IMR-90 (cell line): ENCODE measurements at regions not wholly inside any gene's neighbourhood (a gene's known extent, or its start where the extent isn't known, plus 50 kb on each side); places are given as distances from the start of the nearest gene placed in this dataset.

Source experiments
- ATAC-seq: fragments of 200-7000 bp; cut with Tn5 transposase; 2 replicates; pipeline ENCODE4 v1.9.1; 2020; ENCODE audit warnings: low read depth, mild to moderate bottlenecking, moderate library complexity
- BruUV-seq: library from RNA; stranded (reverse); fragments of 400-500 nt; replicated peaks from 2 replicates; lab custom pipeline; 2021; lab: Mats Ljungman, UMichigan
- CTCF ChIA-PET: fragments of 300-600 bp; formaldehyde crosslinking; extraction: SDS; loops from one replicate; lab custom pipeline; 2021; ENCODE audit warnings: antibody characterized with exemption; lab: Yijun Ruan, JAX
- POLR2A ChIA-PET: fragments of 300-600 bp; sonication (Branson Sonifier 250); formaldehyde crosslinking; loops from one replicate; lab custom pipeline; 2022; ENCODE audit warnings: antibody characterized with exemption; ENCODE audit not compliant: unreplicated experiment; lab: Charles Lee
- DNase-seq: peaks from one replicate; pipeline ENCODE4 v3.0.0; 2013
- H2AFZ ChIP-seq: replicated peaks from 2 replicates; pipeline ENCODE3; 2013; ENCODE audit warnings: low read length, mild to moderate bottlenecking; ENCODE audit not compliant: poor library complexity
- H2AK5ac ChIP-seq: 2 replicates; pipeline ENCODE4 v1.6.1; 2013; ENCODE audit warnings: low read depth, low read length, inconsistent platforms
- H2AK9ac ChIP-seq: replicated peaks from 2 replicates; pipeline ENCODE3; 2013; ENCODE audit warnings: mild to moderate bottlenecking, low read depth, low read length, moderate library complexity; ENCODE audit not compliant: poor library complexity
- H2BK120ac ChIP-seq: 2 replicates; pipeline ENCODE4 v1.6.1; 2013; ENCODE audit warnings: low read depth, low read length, inconsistent platforms
- H2BK15ac ChIP-seq: 3 replicates; pipeline ENCODE4 v1.6.1; 2013; ENCODE audit warnings: low read depth, low read length, inconsistent platforms
- H2BK20ac ChIP-seq: 2 replicates; pipeline ENCODE4 v1.6.1; 2013; ENCODE audit warnings: low read depth, mild to moderate bottlenecking, inconsistent platforms, low read length, moderate library complexity
- H2BK5ac ChIP-seq: 2 replicates; pipeline ENCODE4 v1.6.1; 2013; ENCODE audit warnings: mild to moderate bottlenecking, low read depth, low read length, inconsistent platforms; ENCODE audit not compliant: poor library complexity, severe bottlenecking
- H3K14ac ChIP-seq: replicated peaks from 2 replicates; pipeline ENCODE4 v1.6.1; 2013; ENCODE audit warnings: low read depth, low read length, inconsistent platforms
- H3K18ac ChIP-seq: 2 replicates; pipeline ENCODE4 v1.6.1; 2013; ENCODE audit warnings: low read depth, low read length, control low read depth
- H3K23ac ChIP-seq: 2 replicates; pipeline ENCODE4 v1.6.1; 2013; ENCODE audit warnings: low read depth, low read length, inconsistent platforms
- H3K27ac ChIP-seq: 2 replicates; pipeline ENCODE4 v1.5.1; 2013; ENCODE audit warnings: mild to moderate bottlenecking, control low read depth, low read length; ENCODE audit not compliant: insufficient read depth
- H3K27me3 ChIP-seq: 2 replicates; pipeline ENCODE4 v1.6.1; 2013; ENCODE audit warnings: low read length; ENCODE audit not compliant: control insufficient read depth, insufficient read depth
- H3K36me3 ChIP-seq: 2 replicates; pipeline ENCODE4 v1.6.1; 2013; ENCODE audit warnings: low read length, mixed read lengths; ENCODE audit not compliant: control insufficient read depth, insufficient read depth
- H3K4ac ChIP-seq: 2 replicates; pipeline ENCODE4 v1.6.1; 2013; ENCODE audit warnings: low read depth, low read length, inconsistent platforms
- H3K4me1 ChIP-seq: 2 replicates; pipeline ENCODE4 v1.6.1; 2013; ENCODE audit warnings: low read length, mixed read lengths; ENCODE audit not compliant: control insufficient read depth, insufficient read depth
- H3K4me2 ChIP-seq: 2 replicates; pipeline ENCODE4 v1.6.1; 2013; ENCODE audit warnings: low read depth, mild to moderate bottlenecking, control low read depth, low read length, moderate library complexity
- H3K4me3 ChIP-seq: 2 replicates; pipeline ENCODE4 v1.5.1; 2013; ENCODE audit warnings: low read depth, mild to moderate bottlenecking, control low read depth, low read length, moderate library complexity; ENCODE audit not compliant: insufficient read depth
- H3K56ac ChIP-seq: 2 replicates; pipeline ENCODE4 v1.6.1; 2013; ENCODE audit warnings: low read length, inconsistent platforms; ENCODE audit not compliant: insufficient read depth; ENCODE audit errors: extremely low read depth
- H3K79me1 ChIP-seq, 2 experiments: 2 replicates each; pipeline ENCODE4 v1.6.1; 2013; ENCODE audit warnings: low read length in 2 of 2, inconsistent platforms in 1 of 2, low read depth in 1 of 2
- H3K9ac ChIP-seq: 2 replicates; pipeline ENCODE4 v1.6.1; 2013; ENCODE audit warnings: low read depth, low read length, control low read depth
- H3K9me1 ChIP-seq: 2 replicates; pipeline ENCODE4 v1.6.1; 2013; ENCODE audit warnings: low read length, inconsistent platforms; ENCODE audit not compliant: insufficient read depth
- H3K9me3 ChIP-seq: 2 replicates; pipeline ENCODE4 v1.6.1; 2013; ENCODE audit warnings: low read length; ENCODE audit not compliant: control insufficient read depth, insufficient read depth
- H4K20me1 ChIP-seq: 2 replicates; pipeline ENCODE4 v1.6.1; 2013; ENCODE audit warnings: low read length, inconsistent platforms; ENCODE audit not compliant: insufficient read depth
- H4K5ac ChIP-seq: 2 replicates; pipeline ENCODE4 v1.6.1; 2013; ENCODE audit warnings: mild to moderate bottlenecking, low read depth, low read length, control low read depth
- H4K8ac ChIP-seq, 2 experiments: 2 replicates each; pipeline ENCODE4 v1.6.1; 2013; ENCODE audit warnings: low read depth in 2 of 2, low read length in 2 of 2, control low read depth in 1 of 2, inconsistent platforms in 1 of 2
- H4K91ac ChIP-seq: 2 replicates; pipeline ENCODE4 v1.6.1; 2013; ENCODE audit warnings: low read depth, low read length, inconsistent platforms; ENCODE audit not compliant: insufficient read depth
- BHLHE40 ChIP-seq: fragments of 150-350 bp; IDR thresholded peaks from 2 replicates; pipeline ENCODE4 v1.6.1; 2016; ENCODE audit warnings: mild to moderate bottlenecking, low read depth, low read length
- CEBPB ChIP-seq: IDR thresholded peaks from 2 replicates; pipeline ENCODE4 v1.6.1; 2012; ENCODE audit warnings: low read depth, low read length, improper control_type of control experiment
- CHD1 ChIP-seq: IDR thresholded peaks from 2 replicates; pipeline ENCODE4 v1.6.1; 2012; ENCODE audit warnings: low read depth, low read length, improper control_type of control experiment
- CTCF ChIP-seq: conservative IDR thresholded peaks from 2 replicates; pipeline ENCODE4 v1.5.1; 2012; ENCODE audit warnings: mild to moderate bottlenecking, low read depth, low read length, improper control_type of control experiment
- ELK1 ChIP-seq: fragments of 150-350 bp; IDR thresholded peaks from 2 replicates; pipeline ENCODE4 v1.6.1; 2016; ENCODE audit warnings: low read depth, mild to moderate bottlenecking, low read length, moderate library complexity, borderline replicate concordance
- MAFK ChIP-seq: IDR thresholded peaks from 2 replicates; pipeline ENCODE4 v1.6.1; 2012; ENCODE audit warnings: low read depth, low read length, improper control_type of control experiment
- MAZ ChIP-seq: IDR thresholded peaks from 2 replicates; pipeline ENCODE4 v1.6.1; 2012; ENCODE audit warnings: low read depth, mild to moderate bottlenecking, low read length, improper control_type of control experiment, moderate library complexity, borderline replicate concordance
- MXI1 ChIP-seq: IDR thresholded peaks from 2 replicates; pipeline ENCODE4 v1.6.1; 2012; ENCODE audit warnings: low read depth, mild to moderate bottlenecking, low read length, moderate library complexity, borderline replicate concordance
- NFE2L2 ChIP-seq: fragments of 150-350 bp; IDR thresholded peaks from 2 replicates; pipeline ENCODE4 v1.6.1; 2016; ENCODE audit warnings: low read depth, mild to moderate bottlenecking, low read length
- RFX5 ChIP-seq: IDR thresholded peaks from 2 replicates; pipeline ENCODE4 v1.8.0; 2012; ENCODE audit warnings: low read depth, mild to moderate bottlenecking, low read length, moderate library complexity
- SMC3 ChIP-seq: fragments of 150-350 bp; IDR thresholded peaks from 2 replicates; pipeline ENCODE4 v1.6.1; 2016; ENCODE audit warnings: low read depth, mild to moderate bottlenecking, antibody characterized with exemption, low read length, moderate library complexity
- USF2 ChIP-seq: fragments of 150-350 bp; IDR thresholded peaks from 2 replicates; pipeline ENCODE4 v1.6.1; 2017; ENCODE audit warnings: mild to moderate bottlenecking, antibody characterized with exemption, low read length, low read depth
- dilution Hi-C: fragments of 300-500 bp; cut with HindIII; formaldehyde crosslinking; loops from one replicate; pipeline ENCODE4 v1.14.3; 2018; ENCODE audit warnings: low sequenced_read_pairs; ENCODE audit not compliant: unreplicated experiment
- in situ Hi-C: fragments of 300-500 bp; cut with MboI; formaldehyde crosslinking; loops from 3 replicates; pipeline ENCODE4 v1.14.3; 2019; ENCODE audit warnings: low sequenced_read_pairs, inconsistent platforms, mixed read lengths
- intact Hi-C: fragments of 100-400 bp; cut with micrococcal nuclease; formaldehyde crosslinking; loops from 2 replicates; pipeline ENCODE4 v1.10.0; 2022

GRCh38 chr4:106423791-106424190 lies 55.2 kb upstream of the GIMD1 start:
- H3K4me1 ChIP-seq, result peaks cover 3% of the 10 kb centered on the region; the same call in 1 of the 2 replicates

More at GRCh38 chr4:106423791-106424190, 55.2 kb upstream of the GIMD1 start:
- Histone ChIP-seq H4K91ac (no peak overlapping the region), H3K4me2 (no peak overlapping the region), H3K36me3 (no peaks in the 10 kb centered on the region), H4K20me1 (no peaks in the 10 kb centered on the region), H3K27ac (no peak overlapping the region), H3K27me3 (no peaks in the 10 kb centered on the region), H3K9ac (no peak overlapping the region), H3K18ac (no peak overlapping the region), H3K9me3 (no peaks in the 10 kb centered on the region), H4K8ac (no peak overlapping the region), H2AK5ac (no peak overlapping the region), H2BK20ac (no peak overlapping the region), H2BK15ac (no peak overlapping the region), H2BK120ac (no peak overlapping the region), H4K5ac (no peak overlapping the region), H2AK9ac (no peak overlapping the region), H2BK5ac (no peak overlapping the region), H3K4me3 (no peak overlapping the region), H2AFZ (no peak overlapping the region), H3K4ac (no peak overlapping the region), H3K56ac (no peak overlapping the region), H3K9me1 (no peaks in the 10 kb centered on the region), H3K23ac (no peak overlapping the region), H3K14ac (no peak overlapping the region), H3K79me1 (no peaks in the 10 kb centered on the region)
- BruUV-seq, result no TSS peak
- intact Hi-C loops (no loop called here), dilution Hi-C loops (no loop called here), in situ Hi-C loops (no loop called here)
- POLR2A ChIA-PET, result no interaction called here
- DNase-seq (no peak), ATAC-seq (no peak)
- CTCF ChIA-PET, result no interaction called here
- TF ChIP-seq SMC3, result no peak
- TF ChIP-seq MXI1, result no peak
- no peak for TF ChIP-seq MAFK
- no peak for TF ChIP-seq CTCF
- TF ChIP-seq NFE2L2, result no peak
- TF ChIP-seq CEBPB, result no peak
- TF ChIP-seq BHLHE40, result no peak
- TF ChIP-seq USF2, result no peak
- no peak for TF ChIP-seq ELK1
- TF ChIP-seq MAZ, result no peak
- TF ChIP-seq RFX5, result no peak
- no peak for TF ChIP-seq CHD1
